Kidney tubule cell (primary cell): ENCODE measurements at regions not wholly inside any gene's neighbourhood (a gene's known extent, or its start where the extent isn't known, plus 50 kb on each side); places are given as distances from the start of the nearest gene placed in this dataset.

Experiments used
- DNase-seq: peaks from one replicate; pipeline ENCODE4 v3.0.0-alpha.2; 2018; ENCODE audit warnings: low spot score

- peak; percentile 17 for DNase-seq
These were observed 464.9 kb downstream of the INHBA start for GRCh38 chr7:41237956-41238355.

DNA sequence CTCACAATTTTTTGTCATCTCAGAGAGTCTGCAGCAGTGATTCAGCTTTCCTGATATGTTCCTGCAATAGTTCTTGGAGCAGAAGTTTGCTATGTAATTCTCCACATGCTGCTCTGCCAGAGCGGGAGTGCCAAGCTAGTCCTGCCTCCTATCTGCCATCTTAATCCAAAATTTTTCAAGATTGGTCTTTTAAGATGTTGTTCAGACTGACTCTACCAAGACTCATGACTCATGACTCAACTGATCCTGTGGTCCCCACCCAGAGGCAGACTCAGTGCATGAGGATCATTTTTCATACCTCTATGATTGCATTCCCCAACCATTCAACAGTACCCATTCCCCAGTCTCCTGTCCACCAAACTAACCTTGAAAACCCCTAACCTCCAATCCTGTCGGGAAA is 470.8 kb downstream of the INHBA start:
- DNase-seq: no peak

DNA sequence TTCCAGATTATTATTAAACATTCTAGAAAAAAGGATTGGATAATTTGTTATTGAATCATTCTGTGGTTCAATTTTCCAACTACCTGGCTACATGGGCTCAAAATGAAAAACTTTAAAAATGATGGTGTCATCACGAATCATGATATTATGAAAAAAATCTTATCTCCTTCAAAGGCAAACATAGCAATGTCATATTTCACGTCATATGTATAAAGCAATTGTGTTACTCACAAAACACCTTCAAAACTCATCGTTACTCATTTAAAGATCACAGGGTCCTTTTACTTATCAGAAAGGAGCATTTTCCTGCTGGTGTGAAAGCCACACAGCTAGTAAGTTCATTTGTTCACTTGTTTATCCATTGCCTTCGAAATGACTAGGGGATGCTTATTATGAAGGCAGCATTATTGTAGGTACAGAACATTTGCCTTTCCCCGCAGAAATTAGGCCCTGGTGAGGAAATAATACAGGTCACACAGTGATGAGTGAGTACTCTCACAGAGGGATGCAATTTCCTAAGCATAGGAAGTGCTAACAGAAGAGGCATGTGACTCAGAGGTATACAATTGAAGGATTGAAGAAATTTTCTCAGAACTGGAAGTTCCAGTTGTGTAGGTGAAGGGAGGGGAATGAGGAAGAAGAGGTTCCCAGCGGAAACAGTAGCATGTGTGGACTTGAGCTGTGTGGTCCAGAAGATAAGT is 478.7 kb downstream of the INHBA start:
- peak; percentile 75 for DNase-seq

DNA sequence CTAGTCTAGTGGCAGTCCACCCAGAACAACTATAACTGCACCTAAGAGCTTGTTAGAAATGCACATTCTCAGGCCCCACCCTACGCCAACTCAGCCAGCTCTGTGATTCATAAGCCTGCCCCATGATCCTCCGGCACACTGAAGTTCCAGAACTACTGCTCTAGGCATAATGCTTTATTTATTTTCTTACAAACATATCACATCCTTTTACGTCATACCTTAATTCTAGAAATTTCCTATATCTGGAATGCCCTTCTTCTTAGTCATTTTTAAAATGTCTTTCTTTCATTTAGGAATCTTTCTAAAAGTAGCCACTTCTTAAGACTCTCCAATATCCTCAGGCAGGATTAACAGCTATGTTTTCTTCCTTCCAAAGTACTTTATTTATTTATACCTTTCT is 480.1 kb downstream of the INHBA start:
- no peak for DNase-seq

DNA sequence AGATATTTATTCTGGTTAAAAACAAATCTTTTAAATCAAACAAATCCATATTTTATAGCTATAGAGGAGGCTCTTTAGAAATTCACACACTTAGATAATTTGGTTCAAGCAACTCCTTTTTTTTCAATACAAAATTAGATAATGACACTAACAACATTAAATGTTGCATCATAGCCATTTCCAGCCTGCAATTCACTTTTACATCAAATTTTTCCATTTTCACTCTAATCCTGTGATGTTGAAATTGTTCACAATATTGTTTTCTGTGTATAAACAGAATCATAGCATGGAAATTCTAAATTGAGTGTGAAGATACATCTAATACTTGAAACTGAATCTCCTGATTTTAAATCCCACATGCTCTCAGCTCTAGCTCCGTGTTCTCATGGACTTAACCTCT is 482.6 kb downstream of the INHBA start:
- no peak for DNase-seq

DNA sequence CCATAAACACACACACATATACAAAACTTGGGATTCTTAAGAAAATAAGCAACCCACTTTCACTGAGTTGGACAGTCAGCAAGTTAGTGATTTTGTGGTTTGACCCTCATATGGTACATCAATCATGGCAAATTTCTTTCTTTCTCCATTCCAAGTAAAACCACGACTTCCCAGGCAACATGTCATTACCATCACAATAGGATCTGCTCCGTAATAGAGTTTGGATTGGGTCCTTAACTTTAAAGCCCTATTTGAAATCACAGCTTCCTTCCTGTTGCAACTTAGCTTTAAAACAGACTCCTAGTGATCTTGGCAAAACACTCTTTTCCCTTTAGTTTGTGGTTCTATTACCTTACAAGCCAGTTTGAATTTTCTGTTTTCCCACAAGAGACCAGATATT is 483.6 kb downstream of the INHBA start:
- peak; percentile 29 for DNase-seq

- peak; percentile 17 for DNase-seq
These were observed 485.6 kb downstream of the INHBA start for GRCh38 chr7:41217306-41217705.

DNA sequence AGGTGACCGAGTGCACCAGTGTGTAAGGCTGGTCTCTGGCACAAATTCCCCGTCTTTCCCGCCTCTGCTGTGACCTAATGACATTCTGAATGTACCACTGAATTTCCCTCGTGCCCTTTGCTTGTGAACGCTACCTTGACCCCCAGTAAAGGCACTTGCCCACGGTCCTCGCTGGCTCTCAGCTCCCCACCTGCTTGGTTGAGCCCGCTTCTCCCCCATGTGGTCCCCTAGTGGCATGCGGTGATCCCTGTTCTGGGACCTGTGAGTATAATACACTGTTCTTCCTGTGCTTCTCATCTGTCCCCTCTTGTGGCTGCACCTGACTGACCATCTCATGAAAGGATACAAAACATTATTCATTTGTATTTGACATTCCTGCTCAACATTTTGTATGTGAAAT is 495.7 kb downstream of the INHBA start:
- DNase-seq: no peak

GRCh38 chr7:41206267-41206666 is 496.6 kb downstream of the INHBA start:
- DNase-seq: no peak

GRCh38 chr7:41205600-41205999 is 497.3 kb downstream of the INHBA start:
- DNase-seq: no peak

GRCh38 chr7:41203542-41203941 is 499.3 kb downstream of the INHBA start:
- no peak for DNase-seq

DNA sequence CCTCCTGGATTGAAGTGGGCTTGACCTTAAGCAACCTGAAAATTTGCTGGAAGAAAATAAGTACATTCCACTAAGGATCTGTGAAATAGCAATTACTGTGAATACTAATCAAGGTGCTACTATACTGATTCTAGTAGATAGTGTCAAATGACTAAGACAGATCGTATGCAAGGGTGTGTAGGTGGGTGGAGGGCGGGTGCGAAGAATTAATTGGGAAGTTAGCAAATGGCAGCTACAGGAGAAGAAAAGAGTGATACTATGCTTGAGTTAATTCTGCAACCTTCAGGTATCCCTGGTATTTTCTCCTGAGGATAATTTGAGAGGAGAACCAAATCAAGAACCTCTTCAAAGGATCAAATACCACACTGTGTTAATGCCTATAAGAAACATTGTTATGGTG is 501.9 kb downstream of the INHBA start:
- no peak for DNase-seq

- no peak for DNase-seq
These were observed 503.8 kb downstream of the INHBA start for GRCh38 chr7:41199136-41199535.

DNA sequence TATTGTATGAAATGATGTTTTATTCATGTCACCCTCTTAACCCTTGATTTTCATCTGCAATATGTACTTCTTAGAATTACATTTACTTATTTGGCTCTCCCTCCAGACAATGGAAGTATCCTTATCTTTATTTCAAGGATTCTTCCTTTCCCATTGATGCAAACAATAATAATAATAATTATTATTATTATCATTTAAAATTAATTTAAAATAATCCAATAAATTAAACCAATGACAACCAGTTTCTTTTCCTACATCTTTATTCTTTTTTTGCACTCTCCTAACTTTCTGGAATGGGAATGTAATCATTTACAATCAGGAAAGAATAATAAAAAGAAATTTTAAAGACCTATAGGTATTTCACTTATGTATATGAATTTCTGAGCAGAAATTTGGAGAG is 504.4 kb downstream of the INHBA start:
- DNase-seq: no peak

DNA sequence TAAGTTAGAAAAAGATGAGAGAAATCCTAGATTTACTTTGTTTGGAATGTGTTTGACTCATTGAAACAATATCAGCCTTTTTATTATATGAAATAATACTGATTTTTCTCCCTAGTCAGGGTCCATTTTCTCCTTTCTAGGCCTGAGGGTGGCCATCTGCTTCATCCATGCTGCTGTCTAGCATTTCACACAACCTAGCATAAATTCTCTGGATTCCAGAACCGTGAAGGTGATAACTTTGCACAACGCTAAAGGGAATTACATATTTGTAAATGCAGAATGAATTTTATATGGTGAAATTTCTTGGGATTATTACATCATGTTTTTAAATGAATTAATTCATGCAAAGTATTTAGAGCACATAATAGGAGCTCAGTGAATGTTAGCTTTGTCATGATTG is 505.1 kb downstream of the INHBA start:
- no peak for DNase-seq

DNA sequence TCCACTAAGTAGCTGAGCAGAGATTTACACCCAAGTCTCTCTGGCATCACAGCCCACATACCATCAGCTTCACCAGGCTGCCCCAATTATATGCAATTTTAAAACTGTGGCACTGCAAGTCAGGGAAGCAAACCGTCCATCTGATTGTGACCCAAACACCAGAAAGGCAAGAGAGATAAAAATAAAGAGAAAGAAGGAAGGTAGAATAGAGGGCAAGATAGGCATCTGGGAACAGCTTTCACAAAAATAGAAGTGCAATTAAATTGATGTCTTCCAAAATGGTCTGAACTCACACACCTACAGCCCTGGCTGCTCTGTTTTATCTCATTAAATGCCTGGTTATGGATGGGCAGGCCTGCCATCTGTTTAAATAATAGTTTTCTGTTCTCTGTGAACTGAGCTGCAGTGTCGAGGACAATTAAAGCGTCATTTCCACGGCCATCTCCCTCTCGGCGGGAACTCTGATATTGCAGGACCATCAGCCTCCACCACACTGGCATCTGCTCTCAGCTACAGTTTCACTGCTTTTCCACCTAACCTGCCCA is 509.1 kb downstream of the INHBA start:
- DNase-seq: no peak

DNA sequence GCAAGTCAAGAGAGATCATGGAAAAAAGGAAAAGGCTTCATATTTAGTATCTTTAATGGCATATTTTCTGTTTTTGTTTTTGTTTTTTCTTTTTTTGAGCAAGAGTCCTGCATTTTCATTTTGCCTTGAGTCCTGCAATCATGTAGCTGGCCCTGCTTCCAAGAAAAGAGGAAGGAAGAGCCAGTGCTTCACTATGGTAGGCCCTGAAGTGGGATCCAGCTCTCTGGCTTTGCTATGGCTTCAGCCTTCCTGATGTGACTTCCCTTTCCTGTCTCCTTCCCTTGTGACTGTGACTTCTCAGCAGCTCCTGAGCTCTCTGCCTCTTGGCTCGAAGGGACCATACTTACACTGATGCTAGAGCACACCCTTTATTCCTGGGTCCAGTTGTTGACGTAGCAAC is 512.3 kb downstream of the INHBA start:
- DNase-seq: peak; percentile 8

DNA sequence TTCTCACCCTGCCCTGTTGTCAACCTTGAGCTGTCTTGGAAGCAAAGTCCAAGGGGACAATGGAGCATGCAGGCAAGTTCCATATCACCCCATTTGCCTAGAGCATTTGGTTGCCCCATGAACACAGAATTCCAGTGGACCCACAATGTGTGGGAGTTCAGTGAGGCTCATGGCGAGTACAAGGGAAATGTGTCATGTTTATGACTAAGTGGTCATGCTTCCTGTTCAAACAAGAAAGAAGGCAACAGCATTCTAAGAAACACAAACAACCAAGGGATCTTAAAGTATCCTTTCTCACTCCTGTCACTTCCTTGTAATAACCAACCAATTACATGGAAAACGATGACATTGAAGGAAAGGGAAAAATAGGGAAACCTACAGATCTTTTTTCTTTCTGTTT is 513.0 kb downstream of the INHBA start:
- DNase-seq: peak; percentile 96

GRCh38 chr7:41188163-41189130 is 514.4 kb downstream of the INHBA start:
- peak; percentile 65 for DNase-seq

- peak; percentile 2 for DNase-seq
These were observed 515.6 kb downstream of the INHBA start for GRCh38 chr7:41187322-41187721.

GRCh38 chr7:41185851-41186250 is 517.0 kb downstream of the INHBA start:
- no peak for DNase-seq

DNA sequence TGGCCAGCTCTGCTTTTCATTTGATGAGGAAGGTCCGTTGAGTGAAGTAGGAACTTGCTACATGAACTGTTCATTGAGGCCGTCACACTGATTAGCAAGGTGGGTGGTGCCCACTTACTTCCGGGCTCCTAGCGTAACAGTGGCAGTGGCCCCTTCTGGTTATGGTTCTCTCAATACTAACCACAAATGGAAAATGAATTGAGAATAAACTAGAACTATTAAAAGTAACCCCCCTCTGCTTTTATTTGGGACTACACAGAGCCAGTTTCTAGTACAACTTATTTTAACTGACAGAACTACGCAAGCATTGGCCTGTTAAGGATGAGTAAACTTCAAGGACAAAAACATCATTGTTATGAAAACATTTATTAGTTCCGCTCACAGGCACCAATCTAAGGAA is 519.1 kb downstream of the INHBA start:
- DNase-seq: no peak

GRCh38 chr7:41182782-41183181 is 520.1 kb downstream of the INHBA start:
- no peak for DNase-seq
